Activated T-cell treated with anti-CD3 and anti-CD28 coated beads for 24 hours (primary cell): ENCODE measurements at regions not wholly inside any gene's neighbourhood (a gene's known extent, or its start where the extent isn't known, plus 50 kb on each side); places are given as distances from the start of the nearest gene placed in this dataset.
"Not testable (repeated sequence)": the region's sequence is repeated elsewhere in the genome, so short reads cannot be mapped to it uniquely, and the experiment has no call there.

Experiments
- DNase-seq: peaks from one replicate; pipeline ENCODE4 v3.0.0-alpha.2; 2020; ENCODE audit warnings: low read depth

GRCh38 chr10:21053953-21054690, 157.0 kb upstream of the NEBL start:
- no peak for DNase-seq

- no peak for DNase-seq
These were observed 155.6 kb upstream of the NEBL start for GRCh38 chr10:21052709-21053104.

GRCh38 chr10:21052072-21052708, 155.1 kb upstream of the NEBL start:
- DNase-seq, result no peak

- DNase-seq, result no peak
These were observed 152.4 kb upstream of the NEBL start for GRCh38 chr10:21049482-21049881.

- no peak for DNase-seq
These were observed 151.0 kb upstream of the NEBL start for GRCh38 chr10:21048068-21048467.

- DNase-seq, result no peak
These were observed 150.4 kb upstream of the NEBL start for GRCh38 chr10:21047511-21047910.

- no peak for DNase-seq
These were observed 150.0 kb upstream of the NEBL start for GRCh38 chr10:21047096-21047495.

- DNase-seq, result no peak
These were observed 145.9 kb upstream of the NEBL start for GRCh38 chr10:21043044-21043443.

GRCh38 chr10:21042536-21042935, 145.4 kb upstream of the NEBL start:
- DNase-seq, result no peak

- no peak for DNase-seq
These were observed 144.8 kb upstream of the NEBL start for GRCh38 chr10:21041763-21042458.

- no peak for DNase-seq
These were observed 142.6 kb upstream of the NEBL start for GRCh38 chr10:21039721-21040120.

- DNase-seq, result no peak
These were observed 139.6 kb upstream of the NEBL start for GRCh38 chr10:21036757-21037156.

GRCh38 chr10:21034770-21035169, 137.7 kb upstream of the NEBL start:
- not testable (repeated sequence) for DNase-seq

- no peak for DNase-seq
These were observed 137.1 kb upstream of the NEBL start for GRCh38 chr10:21034241-21034640.

GRCh38 chr10:21032587-21033319, 135.6 kb upstream of the NEBL start:
- no peak for DNase-seq

GRCh38 chr10:21031232-21031795, 134.2 kb upstream of the NEBL start:
- no peak for DNase-seq

- no peak for DNase-seq
These were observed 133.0 kb upstream of the NEBL start for GRCh38 chr10:21030091-21030490.

- no peak for DNase-seq
These were observed 125.7 kb upstream of the NEBL start for GRCh38 chr10:21022821-21023220.

GRCh38 chr10:21021843-21022594, 124.9 kb upstream of the NEBL start:
- no peak for DNase-seq

- DNase-seq, result no peak
These were observed 124.1 kb upstream of the NEBL start for GRCh38 chr10:21021231-21021630.

- no peak for DNase-seq
These were observed 123.4 kb upstream of the NEBL start for GRCh38 chr10:21020545-21020944.
